IPS-20b (cell line): ENCODE measurements at regions not wholly inside any gene's neighbourhood (a gene's known extent, or its start where the extent isn't known, plus 50 kb on each side); places are given as distances from the start of the nearest gene placed in this dataset.

ENCODE experiments used
- H3K27ac ChIP-seq: one replicate; pipeline ENCODE4 v1.5.1; 2013; ENCODE audit warnings: low read length
- H3K27me3 ChIP-seq: 2 replicates; pipeline ENCODE4 v1.6.1; 2013; ENCODE audit warnings: mild to moderate bottlenecking, low read length, inconsistent platforms; ENCODE audit not compliant: insufficient read depth
- H3K36me3 ChIP-seq: 2 replicates; pipeline ENCODE4 v1.6.1; 2013; ENCODE audit warnings: low read depth, mild to moderate bottlenecking, inconsistent platforms, low read length, moderate library complexity; ENCODE audit not compliant: insufficient read depth
- H3K4me1 ChIP-seq: 2 replicates; pipeline ENCODE4 v1.6.1; 2013; ENCODE audit warnings: mild to moderate bottlenecking, control low read depth, inconsistent platforms, low read length, moderate library complexity; ENCODE audit not compliant: insufficient read depth
- H3K4me3 ChIP-seq: 2 replicates; pipeline ENCODE4 v1.5.1; 2013; ENCODE audit warnings: mild to moderate bottlenecking, low read length, inconsistent platforms
- H3K9ac ChIP-seq: 2 replicates; pipeline ENCODE4 v1.6.1; 2013; ENCODE audit warnings: low read depth, mild to moderate bottlenecking, inconsistent platforms, low read length, moderate library complexity
- H3K9me3 ChIP-seq: 2 replicates; pipeline ENCODE4 v1.6.1; 2013; ENCODE audit warnings: mild to moderate bottlenecking, low read depth, low read length, inconsistent platforms; ENCODE audit not compliant: insufficient read depth

GRCh38 chr12:25759752-25760151, 198.7 kb upstream of the RASSF8 start:
- no peak overlapping the region for H3K4me3 ChIP-seq
- no peaks in the 10 kb centered on the region for H3K36me3 ChIP-seq
- no peak overlapping the region for H3K9ac ChIP-seq
- H3K27ac ChIP-seq: no peak overlapping the region
- no peaks in the 10 kb centered on the region for H3K9me3 ChIP-seq
- no peaks in the 10 kb centered on the region for H3K27me3 ChIP-seq
- H3K4me1 ChIP-seq: no peaks in the 10 kb centered on the region; the same call in 1 of the 2 replicates

GRCh38 chr12:25761356-25761755, 197.1 kb upstream of the RASSF8 start:
- H3K36me3 ChIP-seq: no peaks in the 10 kb centered on the region
- H3K9ac ChIP-seq: no peak overlapping the region
- H3K4me1 ChIP-seq: no peaks in the 10 kb centered on the region
- no peaks in the 10 kb centered on the region for H3K27me3 ChIP-seq
- H3K4me3 ChIP-seq: no peak overlapping the region
- H3K9me3 ChIP-seq: no peaks in the 10 kb centered on the region
- H3K27ac ChIP-seq: no peak overlapping the region

- Histone ChIP-seq H3K9ac (no peak overlapping the region), H3K4me3 (no peak overlapping the region), H3K27me3 (no peaks in the 10 kb centered on the region), H3K9me3 (no peaks in the 10 kb centered on the region), H3K27ac (no peak overlapping the region), H3K36me3 (no peaks in the 10 kb centered on the region), H3K4me1 (peaks cover under 1% of the 10 kb centered on the region; the same call in 1 of the 2 replicates)
These were observed 194.1 kb upstream of the RASSF8 start for GRCh38 chr12:25764409-25764808.

- Histone ChIP-seq H3K4me1 (peaks cover 4% of the 10 kb centered on the region; the same call in 1 of the 2 replicates), H3K36me3 (no peaks in the 10 kb centered on the region), H3K9me3 (no peaks in the 10 kb centered on the region), H3K9ac (no peak overlapping the region), H3K27ac (no peak overlapping the region), H3K4me3 (no peak overlapping the region), H3K27me3 (no peaks in the 10 kb centered on the region)
These were observed 193.6 kb upstream of the RASSF8 start for GRCh38 chr12:25764892-25765291.

DNA sequence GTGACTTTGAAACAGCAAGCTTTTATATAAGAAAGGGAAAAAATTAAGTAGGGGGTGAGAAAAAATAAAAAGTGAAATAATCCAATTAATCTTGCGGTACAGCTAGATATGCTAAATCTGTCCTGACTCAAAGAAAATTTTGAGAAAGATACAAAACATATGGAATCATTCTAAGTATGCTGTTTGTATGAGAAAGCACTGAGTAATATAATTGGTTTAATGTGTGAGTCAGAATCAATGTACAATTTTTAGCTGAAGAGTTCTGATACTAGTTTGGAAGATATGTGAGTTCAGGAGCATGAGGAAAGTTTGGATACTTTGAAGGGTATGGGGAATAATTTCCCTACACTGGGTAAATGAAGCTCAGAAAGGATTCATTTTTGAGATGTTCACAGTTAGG, 190.9 kb upstream of the RASSF8 start:
- no peak overlapping the region for H3K9ac ChIP-seq
- peaks cover 4% of the 10 kb centered on the region; the same call in 1 of the 2 replicates for H3K4me1 ChIP-seq
- no peak overlapping the region for H3K27ac ChIP-seq
- H3K27me3 ChIP-seq: no peaks in the 10 kb centered on the region
- no peaks in the 10 kb centered on the region for H3K36me3 ChIP-seq
- no peak overlapping the region for H3K4me3 ChIP-seq
- H3K9me3 ChIP-seq: no peaks in the 10 kb centered on the region

GRCh38 chr12:25768151-25768550, 190.3 kb upstream of the RASSF8 start:
- Histone ChIP-seq H3K27me3 (no peaks in the 10 kb centered on the region), H3K9ac (no peak overlapping the region), H3K4me1 (peaks cover 4% of the 10 kb centered on the region; the same call in 1 of the 2 replicates), H3K27ac (no peak overlapping the region), H3K9me3 (no peaks in the 10 kb centered on the region), H3K4me3 (no peak overlapping the region), H3K36me3 (no peaks in the 10 kb centered on the region)

GRCh38 chr12:25769082-25769945, 189.2 kb upstream of the RASSF8 start:
- no peaks in the 10 kb centered on the region for H3K9me3 ChIP-seq
- H3K36me3 ChIP-seq: no peaks in the 10 kb centered on the region
- H3K27ac ChIP-seq: no peak overlapping the region
- H3K4me3 ChIP-seq: no peak overlapping the region
- H3K27me3 ChIP-seq: no peaks in the 10 kb centered on the region
- H3K4me1 ChIP-seq: peaks cover 4% of the 10 kb centered on the region; the same call in 1 of the 2 replicates
- H3K9ac ChIP-seq: no peak overlapping the region

DNA sequence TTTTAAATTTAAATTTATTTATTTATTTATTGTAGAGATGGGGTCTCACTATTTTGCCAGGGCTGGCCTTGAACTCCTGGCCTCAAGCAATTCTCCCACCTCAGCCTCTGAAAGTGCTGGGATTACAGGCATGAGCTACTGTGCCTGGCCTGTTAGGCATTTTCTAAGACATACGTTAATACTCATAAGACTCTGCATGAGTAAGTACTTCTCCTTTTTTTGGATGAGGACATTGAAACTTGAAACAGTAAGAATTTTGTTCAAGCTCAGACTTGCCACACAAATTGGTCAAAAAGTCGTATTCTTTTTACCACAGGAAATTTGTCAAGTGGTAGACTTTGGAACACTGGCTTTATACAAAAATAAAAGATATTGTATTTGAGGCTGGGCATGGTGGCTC, 187.4 kb upstream of the RASSF8 start:
- no peaks in the 10 kb centered on the region for H3K9me3 ChIP-seq
- H3K27me3 ChIP-seq: no peaks in the 10 kb centered on the region
- H3K9ac ChIP-seq: no peak overlapping the region
- no peaks in the 10 kb centered on the region for H3K36me3 ChIP-seq
- no peak overlapping the region for H3K27ac ChIP-seq
- no peak overlapping the region for H3K4me3 ChIP-seq
- H3K4me1 ChIP-seq: peaks cover 4% of the 10 kb centered on the region; the same call in 1 of the 2 replicates

DNA sequence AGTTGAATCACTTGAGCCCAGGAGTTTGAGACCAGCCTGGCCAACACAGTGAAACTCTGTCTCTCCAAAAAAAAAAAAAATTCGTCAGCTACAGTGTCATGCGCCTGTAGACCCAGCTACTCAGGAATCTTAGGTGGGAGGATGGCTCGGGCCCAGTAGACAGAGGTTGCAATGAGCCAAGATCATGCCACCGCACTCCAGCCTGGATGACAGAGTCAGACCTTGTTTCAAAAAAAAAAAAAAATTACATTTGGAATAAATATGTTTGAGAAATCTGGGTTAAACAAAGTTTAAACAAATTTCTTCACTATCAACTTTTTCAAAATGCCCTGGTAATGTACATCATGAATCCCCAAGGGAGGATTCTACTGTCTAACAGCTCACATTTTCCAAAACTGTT, 187.0 kb upstream of the RASSF8 start:
- Histone ChIP-seq H3K4me3 (no peak overlapping the region), H3K4me1 (peaks cover 4% of the 10 kb centered on the region; the same call in 1 of the 2 replicates), H3K27me3 (no peaks in the 10 kb centered on the region), H3K36me3 (no peaks in the 10 kb centered on the region), H3K9ac (no peak overlapping the region), H3K27ac (no peak overlapping the region), H3K9me3 (no peaks in the 10 kb centered on the region)

- no peak overlapping the region for H3K9ac ChIP-seq
- H3K9me3 ChIP-seq: no peaks in the 10 kb centered on the region
- no peak overlapping the region for H3K27ac ChIP-seq
- H3K4me1 ChIP-seq: peaks cover 3% of the 10 kb centered on the region; the same call in 1 of the 2 replicates
- H3K27me3 ChIP-seq: no peaks in the 10 kb centered on the region
- H3K4me3 ChIP-seq: no peak overlapping the region
- no peaks in the 10 kb centered on the region for H3K36me3 ChIP-seq
These were observed 182.5 kb upstream of the RASSF8 start for GRCh38 chr12:25775968-25776367.

DNA sequence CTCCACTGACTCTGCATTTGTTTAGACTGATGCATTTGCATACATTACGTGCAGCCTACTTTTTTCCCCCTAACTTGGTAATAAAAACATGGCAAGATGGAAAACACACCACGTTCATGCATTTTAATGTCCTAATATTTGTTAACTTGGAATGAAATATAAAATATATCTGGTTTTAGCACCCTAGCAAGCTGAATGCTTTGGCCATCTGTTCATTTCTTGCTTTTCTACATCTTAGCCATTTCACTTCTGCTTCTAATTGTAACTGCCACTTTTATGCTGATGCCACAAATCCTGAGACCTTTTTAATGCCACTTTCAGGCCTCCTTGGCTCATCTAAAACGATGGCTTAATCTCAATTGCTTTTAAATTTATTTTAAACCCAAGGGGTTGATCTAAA, 177.7 kb upstream of the RASSF8 start:
- Histone ChIP-seq H3K27me3 (no peaks in the 10 kb centered on the region), H3K4me1 (peaks cover 3% of the 10 kb centered on the region; the same call in 1 of the 2 replicates), H3K4me3 (no peak overlapping the region), H3K36me3 (no peaks in the 10 kb centered on the region), H3K9me3 (no peaks in the 10 kb centered on the region), H3K27ac (no peak overlapping the region), H3K9ac (no peak overlapping the region)

DNA sequence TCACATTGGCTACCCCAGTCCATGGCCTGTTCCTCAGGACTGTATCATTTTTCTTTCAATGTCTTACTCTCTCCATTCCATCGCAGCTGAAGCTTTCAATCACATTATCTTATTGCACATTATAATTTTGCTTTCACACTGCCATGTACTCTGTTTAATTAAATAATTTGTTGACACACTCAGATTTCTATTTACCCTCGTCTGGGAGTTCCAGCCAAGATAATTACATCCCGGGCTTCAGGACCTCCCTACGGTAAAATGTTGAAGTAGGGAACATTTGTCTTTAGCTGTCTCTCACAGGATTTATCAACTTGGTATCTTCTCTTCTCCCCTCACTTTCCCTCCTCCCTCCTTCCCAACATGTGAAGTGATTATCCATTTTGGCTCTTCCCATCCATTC, 177.2 kb upstream of the RASSF8 start:
- no peaks in the 10 kb centered on the region for H3K36me3 ChIP-seq
- no peaks in the 10 kb centered on the region for H3K27me3 ChIP-seq
- no peak overlapping the region for H3K9ac ChIP-seq
- no peak overlapping the region for H3K27ac ChIP-seq
- peaks cover 3% of the 10 kb centered on the region; the same call in 1 of the 2 replicates for H3K4me1 ChIP-seq
- no peaks in the 10 kb centered on the region for H3K9me3 ChIP-seq
- H3K4me3 ChIP-seq: no peak overlapping the region
